Activated T-cell treated with anti-CD3 and anti-CD28 coated beads for 4 hours (primary cell): ENCODE measurements at regions not wholly inside any gene's neighbourhood (a gene's known extent, or its start where the extent isn't known, plus 50 kb on each side); places are given as distances from the start of the nearest gene placed in this dataset.
"Not testable (repeated sequence)": the region's sequence is repeated elsewhere in the genome, so short reads cannot be mapped to it uniquely, and the experiment has no call there.

Experiments used
- DNase-seq: peaks from one replicate; pipeline ENCODE4 v3.0.0-alpha.2; 2020

DNA sequence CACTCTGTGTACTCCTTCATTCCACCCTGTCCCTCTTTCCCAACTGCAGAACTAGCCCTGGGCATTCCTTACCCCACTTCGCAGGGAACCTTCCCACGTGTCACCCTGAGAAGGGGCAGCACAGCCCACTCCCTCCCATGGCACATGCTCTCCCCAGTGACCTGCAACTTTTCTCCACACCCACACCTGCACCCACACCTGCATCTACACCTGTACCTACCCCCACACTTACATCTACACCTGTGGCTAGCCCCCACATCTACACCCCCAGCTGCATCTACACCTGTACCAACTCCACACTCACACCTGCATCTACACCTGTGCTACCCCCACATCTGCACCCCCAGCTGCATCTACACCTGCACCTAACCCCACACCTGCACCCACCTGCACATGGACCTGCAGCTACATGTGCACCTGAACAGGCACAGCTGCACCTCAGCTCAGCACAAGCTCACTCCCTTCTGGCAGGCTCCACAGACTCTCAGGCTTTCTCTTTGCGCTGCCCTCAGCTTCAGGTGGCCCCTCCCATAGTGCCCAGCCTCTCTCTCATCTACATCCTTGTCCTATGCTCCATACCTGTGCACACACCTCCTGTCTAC lies 234.1 kb downstream of the TUBA3C start:
- no peak for DNase-seq

DNA sequence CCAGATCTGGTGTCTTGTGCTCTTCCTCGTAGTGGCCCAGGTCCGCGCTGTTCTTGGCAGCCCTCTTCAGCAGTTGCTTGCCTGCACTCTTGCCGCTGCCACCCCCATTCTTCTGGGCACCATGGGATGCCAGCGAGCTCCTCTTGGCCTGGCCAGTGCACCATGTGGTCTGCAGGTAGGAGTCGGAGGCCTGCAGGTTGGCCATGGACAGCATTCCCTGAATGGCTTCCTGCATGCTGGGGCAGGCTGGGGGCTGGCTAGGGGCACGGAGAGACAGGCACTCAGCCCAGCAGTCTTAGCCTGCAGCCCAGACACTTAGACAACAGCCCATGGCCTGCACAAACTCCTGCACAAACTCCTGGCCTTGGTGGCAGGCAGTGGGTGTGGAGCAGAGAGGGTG lies 234.9 kb downstream of the TUBA3C start:
- no peak for DNase-seq

DNA sequence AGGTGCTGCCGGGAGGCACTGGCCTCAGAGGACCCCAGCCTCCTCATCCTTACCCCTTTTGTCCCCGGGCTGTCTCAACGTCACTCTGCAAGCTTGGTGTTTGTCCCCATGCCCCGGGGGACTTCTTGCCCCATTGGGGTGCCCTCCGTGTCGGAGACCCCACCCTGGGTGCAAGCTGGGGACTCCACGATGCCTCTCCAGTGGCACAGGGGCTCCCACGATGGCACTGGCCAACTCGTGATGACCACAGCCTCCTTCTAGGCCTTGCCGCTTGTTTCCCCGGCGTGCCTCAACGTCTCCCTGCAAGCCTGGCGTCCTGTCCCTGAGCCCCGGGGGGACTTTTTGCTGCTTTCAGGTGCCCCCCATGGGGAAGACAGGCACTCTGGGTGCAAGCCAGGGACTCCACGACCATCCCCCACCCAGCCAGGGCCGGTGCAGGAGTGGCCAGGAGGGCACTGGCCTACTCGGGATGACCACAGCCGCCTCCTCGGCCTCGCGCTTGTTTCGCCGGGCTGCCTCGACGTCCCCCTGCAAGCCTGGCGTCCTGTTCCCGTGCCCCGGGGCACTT lies 237.0 kb downstream of the TUBA3C start:
- DNase-seq = no peak

DNA sequence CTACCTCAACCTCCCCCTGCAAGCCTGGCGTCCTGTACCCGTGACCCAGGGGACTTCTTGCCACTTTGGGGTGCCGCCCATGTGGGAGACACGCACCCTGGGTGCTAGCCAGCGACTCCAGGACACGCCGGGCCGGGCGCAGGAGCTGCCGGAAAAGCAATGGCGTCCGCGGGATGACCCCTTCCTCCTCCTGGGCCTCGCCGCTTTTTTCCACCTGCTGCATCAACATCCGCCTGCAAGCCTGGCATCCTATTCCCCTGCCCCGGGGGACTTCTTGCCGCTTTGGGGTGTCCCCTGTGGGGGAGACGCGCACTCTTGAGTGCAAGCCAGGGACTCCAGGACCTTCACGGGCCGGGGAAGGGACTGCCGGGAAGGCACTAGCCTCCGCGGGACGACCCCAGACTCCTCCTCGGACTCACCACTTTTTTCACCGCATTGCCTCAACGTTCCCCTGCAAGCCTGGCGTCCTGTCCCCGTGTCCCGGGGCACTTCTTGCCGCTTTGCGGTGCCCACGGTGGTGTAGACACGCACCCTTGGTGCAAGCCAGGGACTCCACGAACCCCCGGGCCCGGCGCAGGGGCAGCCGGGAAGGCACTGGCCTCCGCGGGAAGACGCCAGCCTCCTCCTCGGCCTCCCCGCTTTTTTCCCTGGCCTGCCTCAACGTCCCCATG lies 237.8 kb downstream of the TUBA3C start:
- no peak for DNase-seq

DNA sequence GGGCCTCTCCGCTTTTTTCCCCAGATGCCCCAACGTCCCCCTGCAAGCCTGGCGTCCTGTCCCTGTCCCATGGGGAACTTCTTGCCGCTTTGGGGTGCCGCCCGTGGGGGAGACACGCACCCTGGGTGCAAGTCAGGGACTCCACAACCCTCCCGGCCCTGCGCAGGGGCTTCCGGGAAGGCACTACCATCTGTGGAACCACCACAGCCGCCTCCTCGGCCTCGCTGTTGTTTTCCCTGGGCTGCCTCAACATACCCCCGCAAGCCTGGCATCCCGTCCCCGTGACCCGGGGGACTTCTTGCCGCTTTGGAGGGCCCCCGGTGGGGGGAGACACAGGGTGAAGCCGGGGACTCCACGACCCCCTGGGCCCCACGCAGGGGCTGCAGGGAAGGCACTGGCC lies 238.4 kb downstream of the TUBA3C start:
- no peak for DNase-seq

DNA sequence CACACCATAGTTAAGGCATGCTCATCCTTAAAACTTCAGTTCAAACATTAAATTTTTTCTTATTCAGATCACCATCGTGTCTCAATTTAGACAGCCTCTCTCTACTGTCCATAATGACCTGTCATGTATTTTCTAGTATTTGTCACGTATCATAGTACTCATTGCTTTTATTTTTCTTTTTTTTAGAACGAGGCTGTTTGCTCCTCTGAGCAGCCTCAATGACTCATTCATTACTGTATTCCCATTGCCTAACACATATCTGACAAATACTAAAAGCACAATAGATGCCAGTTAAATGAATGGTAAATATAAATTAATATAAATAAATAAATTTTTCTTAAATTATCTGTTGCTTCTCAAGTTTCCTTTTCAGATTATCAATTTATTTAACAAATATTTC lies 245.5 kb downstream of the TUBA3C start:
- no peak for DNase-seq

DNA sequence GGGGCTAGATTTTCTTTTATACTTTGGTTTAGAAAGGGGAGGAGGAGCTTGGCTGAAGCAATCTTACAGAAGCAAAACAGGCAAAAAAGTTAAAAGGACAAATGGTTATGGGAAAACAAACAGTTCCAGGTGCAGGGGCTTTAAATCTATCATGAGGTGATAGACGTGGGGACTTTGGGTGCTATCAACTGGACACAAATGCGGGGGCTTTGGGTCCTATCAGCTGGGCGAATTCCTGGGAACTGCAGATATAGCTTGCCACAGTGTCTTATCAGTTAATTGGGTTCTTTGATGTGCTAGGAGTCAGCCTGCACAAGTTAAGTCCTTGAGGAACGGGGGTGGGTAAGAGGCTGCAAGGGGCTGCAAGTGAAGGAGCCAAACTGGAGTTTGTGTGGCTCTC lies 260.6 kb downstream of the TUBA3C start:
- no peak for DNase-seq

DNA sequence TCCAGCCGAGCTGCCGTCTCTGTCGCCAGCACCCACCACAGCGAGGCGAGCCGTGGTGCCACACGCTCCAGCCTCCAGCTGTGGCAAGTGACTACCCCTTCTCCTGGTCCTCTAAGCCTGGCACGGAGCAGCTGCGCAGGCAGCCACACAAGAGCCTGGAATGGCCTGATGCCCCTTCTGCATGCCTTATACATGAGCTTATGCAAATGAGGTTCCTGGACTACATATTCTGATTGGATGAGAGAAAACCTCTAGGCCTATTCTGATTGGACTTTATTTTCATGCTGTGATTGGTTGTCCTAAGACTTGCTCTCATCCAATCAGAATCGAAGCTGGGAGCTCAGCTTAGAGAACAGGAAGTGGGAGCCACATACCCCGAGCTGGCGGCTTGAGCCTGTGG lies 276.5 kb downstream of the TUBA3C start:
- DNase-seq = not testable (repeated sequence)

DNA sequence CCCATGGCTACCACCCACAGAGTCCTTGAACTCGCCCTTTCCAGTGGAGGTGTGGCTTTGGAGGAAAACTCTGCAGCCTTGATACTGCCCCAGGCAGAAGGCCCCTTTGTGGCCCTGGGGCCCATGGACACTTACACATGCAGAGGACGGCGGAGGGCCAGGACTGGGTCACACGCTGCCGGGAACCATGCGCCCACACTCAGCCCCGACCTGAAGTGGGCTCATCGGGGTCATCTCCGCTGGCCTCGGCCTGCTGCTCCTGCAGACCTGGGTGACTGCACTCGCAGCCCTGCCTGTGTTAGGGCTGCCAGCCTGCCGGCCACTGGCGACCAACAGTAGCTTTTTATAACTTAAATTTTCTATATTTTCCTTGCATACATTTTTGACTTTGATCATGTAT lies 286.2 kb downstream of the TUBA3C start:
- not testable (repeated sequence) for DNase-seq

DNA sequence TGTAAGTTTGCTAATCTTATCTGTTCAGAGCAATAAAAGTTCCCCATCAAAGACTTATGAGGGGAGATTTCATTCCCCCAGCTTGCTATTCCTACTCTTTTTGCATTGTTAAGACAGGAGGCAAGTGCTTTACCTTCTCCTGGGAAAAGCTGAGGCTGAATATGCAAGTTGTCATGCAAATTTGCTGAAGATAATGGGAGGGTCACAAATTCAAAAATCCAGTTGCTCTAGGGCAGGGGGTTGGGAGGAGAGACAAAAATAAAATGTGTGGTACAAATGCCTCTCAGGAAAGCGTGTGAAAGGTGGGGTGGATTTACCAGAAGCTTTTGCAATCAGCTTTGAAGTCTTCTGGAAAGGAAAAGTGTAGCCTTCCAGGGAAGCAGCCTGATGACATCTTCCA lies 290.4 kb downstream of the TUBA3C start:
- DNase-seq = not testable (repeated sequence)

DNA sequence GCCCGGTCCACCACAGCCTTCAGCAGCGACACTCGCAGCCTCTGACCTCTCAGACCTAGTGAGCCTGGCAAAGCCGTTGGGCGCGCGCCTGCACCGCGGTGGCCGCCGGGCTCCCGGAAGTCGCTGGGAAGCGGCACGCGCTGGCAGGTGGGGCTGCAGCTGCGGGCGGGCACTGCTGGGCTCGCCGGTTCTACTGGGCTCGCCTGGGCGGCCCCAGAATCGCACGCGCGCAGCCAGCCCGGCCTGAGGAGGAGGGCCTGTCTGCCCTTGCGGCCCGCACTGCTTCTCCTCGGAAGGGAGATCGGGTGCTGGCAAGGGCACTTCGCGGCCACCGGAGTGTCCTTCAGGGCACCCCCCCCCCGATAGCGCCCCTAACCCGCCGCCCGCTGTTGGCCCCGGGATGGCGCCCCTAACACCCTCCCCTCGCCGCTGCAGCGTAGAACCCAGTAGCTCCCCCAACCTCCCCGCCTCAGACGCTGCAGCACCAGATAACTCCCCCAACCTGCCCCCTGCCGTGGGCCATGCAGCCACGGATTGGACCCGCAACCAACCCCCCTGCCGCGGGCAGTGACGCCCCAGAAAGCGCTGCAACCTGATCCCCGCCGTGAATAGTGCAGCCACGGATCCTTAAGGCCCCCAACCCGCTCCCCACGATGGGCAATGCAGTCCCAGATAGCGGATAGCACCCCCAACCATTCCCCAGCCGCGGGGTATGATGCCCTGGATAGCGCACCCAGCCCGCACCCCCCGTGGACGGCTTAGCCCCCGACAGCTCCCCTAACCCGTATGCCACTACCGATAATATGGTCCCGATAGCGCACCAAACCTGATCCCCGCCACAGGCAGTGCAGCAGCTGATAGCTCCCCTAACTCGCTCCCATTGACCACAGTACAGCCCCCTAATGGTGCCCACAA lies 306.5 kb downstream of the TUBA3C start:
- DNase-seq = not testable (repeated sequence)

DNA sequence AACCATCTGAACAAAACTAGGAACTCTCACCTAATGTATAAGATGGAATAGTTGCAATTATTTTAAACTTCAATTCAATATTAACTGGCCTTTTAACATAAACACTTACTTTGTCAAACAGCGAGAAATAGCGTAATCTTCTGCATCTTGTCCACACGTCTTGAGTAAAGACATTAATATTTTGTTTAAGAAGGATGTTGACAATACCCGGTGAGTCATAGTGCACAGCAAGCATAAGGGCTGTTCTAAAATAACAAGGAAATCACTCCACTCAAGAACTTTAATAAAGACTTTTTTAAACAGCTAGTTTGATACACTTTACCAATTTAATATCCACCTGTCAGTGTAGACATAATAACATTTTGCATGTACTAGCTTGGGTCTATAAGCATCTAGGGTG lies 311.1 kb downstream of the TUBA3C start:
- DNase-seq = not testable (repeated sequence)

DNA sequence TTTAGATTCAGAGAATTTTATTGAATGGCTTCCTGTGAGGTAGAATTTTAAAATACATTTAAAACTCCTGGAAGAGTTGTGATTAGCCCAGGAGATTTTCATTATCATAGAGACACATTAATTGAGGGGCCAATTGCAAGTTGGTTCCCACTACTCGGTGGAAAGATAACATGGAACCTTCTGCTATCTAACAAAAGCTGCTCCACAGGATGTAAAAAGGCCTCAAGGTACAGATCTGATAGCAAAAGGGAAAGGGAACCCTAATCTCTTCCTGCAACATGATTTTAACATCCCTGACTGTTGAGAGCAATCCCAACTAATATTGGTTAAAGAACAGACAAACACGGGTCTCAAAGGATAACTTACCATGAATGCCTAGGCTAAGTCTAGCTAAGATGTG lies 312.3 kb downstream of the TUBA3C start:
- DNase-seq = not testable (repeated sequence)

DNA sequence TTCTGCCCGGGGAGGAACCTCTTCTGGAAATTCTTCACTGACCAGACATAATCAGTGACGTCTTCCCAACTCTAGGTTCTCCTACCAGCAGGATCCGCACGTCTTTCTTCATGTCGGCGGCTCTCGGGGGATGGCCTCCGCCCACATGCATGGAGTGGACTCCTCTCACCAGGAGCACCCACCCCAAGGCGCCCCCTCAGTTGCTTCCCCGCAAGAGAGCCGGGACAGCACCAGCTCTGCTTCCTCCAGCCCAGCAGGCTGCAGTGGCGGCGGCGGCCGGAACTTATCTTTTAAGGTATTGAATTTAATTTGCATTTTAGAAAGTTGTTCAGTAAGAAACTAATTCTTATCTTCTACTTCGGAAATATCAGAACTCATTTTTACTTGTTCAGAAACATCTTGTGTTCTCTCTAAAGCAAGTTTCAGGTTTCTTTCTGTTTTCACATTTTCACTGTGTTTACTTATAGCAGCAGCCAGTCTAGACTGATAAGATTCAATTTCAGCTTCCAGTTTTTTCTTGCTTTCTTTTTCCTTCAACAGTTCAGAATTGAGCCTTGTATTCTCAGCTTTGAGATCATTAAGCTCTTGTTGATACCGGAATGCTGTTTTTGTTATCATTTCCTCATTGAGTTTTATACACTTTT lies 343.5 kb downstream of the TUBA3C start:
- DNase-seq = not testable (repeated sequence)

DNA sequence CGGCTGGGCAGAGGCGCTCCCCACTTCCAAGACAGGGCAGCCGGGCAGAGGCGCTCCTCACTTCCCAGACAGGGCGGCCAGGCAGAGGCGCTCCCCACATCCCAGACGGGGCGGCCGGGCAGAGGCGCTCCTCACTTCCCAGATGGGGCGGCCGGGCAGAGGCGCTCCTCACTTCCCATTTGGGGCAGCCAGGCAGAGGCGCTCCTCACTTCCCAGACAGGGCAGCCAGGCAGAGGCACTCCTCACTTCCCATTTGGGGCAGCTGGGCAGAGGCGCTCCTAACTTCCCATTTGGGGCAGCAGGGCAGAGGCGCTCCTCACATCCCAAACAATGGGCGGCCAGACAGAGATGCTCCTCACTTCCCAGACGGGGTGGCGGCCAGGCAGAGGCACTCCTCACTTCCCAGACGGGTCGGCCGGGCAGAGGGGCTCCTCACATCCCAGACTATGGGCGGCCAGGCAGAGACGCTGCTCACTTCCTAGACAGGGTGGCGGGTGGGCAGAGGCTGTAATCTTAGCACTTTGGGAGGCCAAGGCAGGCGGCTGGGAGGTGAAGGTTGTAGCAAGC lies 344.4 kb downstream of the TUBA3C start:
- not testable (repeated sequence) for DNase-seq

DNA sequence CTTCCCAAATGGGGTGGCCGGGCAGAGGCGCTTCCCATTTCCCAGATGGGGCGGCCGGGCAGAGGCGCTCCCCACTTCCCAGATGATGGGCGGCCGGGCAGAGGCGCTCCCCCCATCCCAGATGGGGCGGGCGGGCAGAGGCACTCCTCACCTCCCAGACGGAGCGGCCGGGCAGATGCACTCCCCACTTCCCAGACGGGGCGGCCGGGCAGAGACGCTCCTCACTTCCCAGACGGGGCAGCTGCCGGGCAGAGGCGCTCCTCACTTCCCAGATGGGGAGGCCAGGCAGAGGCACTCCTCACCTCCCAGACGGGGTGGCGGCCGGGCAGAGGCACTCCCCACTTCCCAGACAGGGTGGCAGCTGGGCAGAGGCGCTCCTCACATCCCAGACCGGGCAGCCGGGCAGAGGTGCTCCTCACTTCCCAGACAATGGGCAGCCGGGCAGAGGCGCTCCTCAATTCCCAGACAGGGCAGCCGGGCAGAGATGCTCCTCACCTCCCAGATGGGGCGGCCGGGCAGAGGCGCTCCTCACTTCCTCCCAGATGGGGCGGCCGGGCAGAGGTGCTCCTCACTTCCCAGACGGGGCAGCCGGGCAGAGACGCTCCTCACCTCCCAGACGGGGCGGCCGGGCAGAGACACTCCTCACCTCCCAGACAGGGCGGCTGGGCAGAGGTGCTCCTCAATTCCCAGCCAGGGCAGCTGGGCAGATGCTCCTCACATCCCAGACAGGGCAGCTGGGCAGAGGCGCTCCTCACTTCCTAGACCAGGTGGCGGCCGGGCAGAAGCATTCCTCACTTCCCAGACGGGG lies 345.0 kb downstream of the TUBA3C start:
- DNase-seq = not testable (repeated sequence)

DNA sequence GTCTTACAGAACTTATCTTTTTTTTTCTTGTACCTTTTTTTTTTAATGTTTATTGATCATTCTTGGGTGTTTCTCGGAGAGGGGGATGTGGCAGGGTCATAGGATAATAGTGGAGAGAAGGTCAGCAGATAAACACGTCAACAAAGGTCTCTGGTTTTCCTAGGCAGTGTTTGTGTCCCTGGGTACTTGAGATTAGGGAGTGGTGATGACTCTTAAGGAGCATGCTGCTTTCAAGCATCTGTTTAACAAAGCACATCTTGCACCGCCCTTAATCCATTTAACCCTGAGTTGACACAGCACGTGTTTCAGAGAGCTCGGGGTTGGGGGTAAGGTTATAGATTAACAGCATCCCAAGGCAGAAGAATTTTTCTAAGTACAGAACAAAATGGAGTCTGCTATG lies 345.9 kb downstream of the TUBA3C start:
- not testable (repeated sequence) for DNase-seq

DNA sequence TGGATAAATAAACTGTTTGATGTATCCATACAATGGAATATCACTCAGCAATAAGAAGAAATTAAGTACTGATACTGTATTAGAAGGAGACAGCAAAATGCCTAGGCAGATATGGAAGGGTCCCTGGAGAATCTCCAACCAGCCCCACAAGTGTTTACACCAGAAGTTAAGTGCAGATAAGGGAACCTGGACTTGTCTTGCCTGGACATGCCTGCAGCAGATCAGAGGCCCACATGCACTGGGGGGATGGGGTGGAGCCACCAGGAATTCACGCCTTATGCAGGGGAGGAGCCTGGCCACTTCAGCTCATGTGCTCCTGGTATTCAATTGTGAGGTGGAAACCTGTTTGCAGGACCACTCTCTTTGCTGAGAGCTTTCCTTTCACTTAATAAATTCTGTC lies 356.9 kb downstream of the TUBA3C start:
- DNase-seq = not testable (repeated sequence)

DNA sequence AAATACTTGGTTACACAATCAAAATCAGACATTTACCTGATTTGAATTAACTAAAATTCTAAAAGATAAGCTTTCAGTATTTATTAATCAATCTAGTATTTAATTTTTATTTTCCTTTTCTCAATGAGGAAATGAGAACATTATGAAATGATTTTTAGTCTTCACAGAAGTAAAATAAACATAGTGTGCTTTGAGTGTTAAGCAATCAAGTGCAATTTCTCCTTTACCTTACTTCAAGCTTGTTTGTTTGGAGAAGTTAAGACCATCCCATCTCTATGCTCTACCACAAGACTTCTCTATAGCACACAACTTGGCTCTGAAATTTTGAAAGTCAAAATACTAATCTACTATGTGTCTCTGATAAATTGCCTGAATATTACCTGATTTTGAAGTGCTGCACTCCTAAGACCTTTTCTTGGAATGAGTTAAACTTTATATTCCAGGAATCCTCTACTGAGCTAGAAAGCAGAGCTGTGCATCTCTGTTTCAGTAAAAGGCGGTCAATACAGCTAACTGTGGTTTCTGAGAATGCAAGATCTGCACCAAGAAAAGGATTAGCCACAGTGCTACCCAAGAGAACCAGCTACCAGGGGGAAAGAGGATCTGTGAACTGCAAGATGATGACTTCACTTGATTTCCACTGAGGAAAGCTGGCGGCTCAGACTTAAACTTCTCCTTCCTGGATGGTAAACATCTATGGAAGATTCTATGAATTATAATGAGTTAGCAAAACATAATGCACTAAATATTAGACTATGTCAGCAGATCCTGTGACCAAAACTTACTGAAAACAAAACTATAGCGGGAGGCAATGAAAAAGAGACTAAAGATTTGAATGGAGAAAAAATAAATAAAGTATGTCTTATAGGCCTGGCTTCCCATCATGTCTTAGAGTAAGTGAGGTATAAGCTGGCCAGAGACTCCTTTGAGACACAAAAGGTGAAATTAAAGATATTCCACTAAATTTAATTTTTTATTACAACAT lies 358.7 kb downstream of the TUBA3C start:
- DNase-seq = not testable (repeated sequence)

DNA sequence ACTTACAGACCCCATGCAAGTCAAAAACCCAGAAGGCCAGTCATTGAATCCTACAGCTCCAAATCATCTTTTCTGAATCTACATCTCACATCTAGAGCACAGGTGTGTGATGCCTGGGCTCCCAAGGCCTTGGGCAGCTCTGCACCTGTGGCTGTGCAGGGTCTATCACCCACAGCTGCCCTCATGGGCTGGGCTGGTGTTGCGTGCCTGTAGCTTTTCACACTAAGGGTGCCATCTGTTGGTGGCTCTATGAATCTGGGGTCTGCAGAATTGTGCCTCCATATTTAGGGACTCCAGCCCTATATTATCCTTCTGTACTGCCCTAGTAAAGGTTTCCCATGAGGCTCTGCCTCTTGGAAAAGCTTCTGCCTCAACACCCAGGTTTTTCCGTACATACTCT lies 407.6 kb downstream of the TUBA3C start:
- not testable (repeated sequence) for DNase-seq
